WTC11 (cell line): ENCODE measurements at regions not wholly inside any gene's neighbourhood (a gene's known extent, or its start where the extent isn't known, plus 50 kb on each side); places are given as distances from the start of the nearest gene placed in this dataset.

Experiments used
- ATF1 ChIP-seq: sonication (generic); formaldehyde crosslinking; IDR thresholded peaks from 2 replicates; pipeline ENCODE4 v1.8.1; 2023; ENCODE audit warnings: mild to moderate bottlenecking, moderate library complexity, missing genetic modification reagents
- ELF4 ChIP-seq: sonication (generic); formaldehyde crosslinking; IDR thresholded peaks from 2 replicates; pipeline ENCODE4 v1.8.1; 2022; ENCODE audit warnings: low read depth, mild to moderate bottlenecking, moderate library complexity, missing genetic modification reagents
- FOXP1 ChIP-seq: sonication (generic); formaldehyde crosslinking; IDR thresholded peaks from 2 replicates; pipeline ENCODE4 v1.8.0; 2022; ENCODE audit warnings: missing genetic modification reagents, mild to moderate bottlenecking, moderate library complexity, borderline replicate concordance
- RELA ChIP-seq: sonication (generic); formaldehyde crosslinking; IDR thresholded peaks from 2 replicates; pipeline ENCODE4 v1.8.1; 2022; ENCODE audit warnings: missing genetic modification reagents, mild to moderate bottlenecking, borderline replicate concordance
- ZNF281 ChIP-seq: sonication (generic); formaldehyde crosslinking; IDR thresholded peaks from 2 replicates; pipeline ENCODE4 v1.8.0; 2023; ENCODE audit warnings: mild to moderate bottlenecking, missing genetic modification reagents
- TF ChIP-seq, protein P1 (sequence below): fragments of 200-600 bp; IDR thresholded peaks from 2 replicates; pipeline ENCODE4 v1.8.0; 2022; ENCODE audit warnings: antibody characterized with exemption

- TF ChIP-seq ATF1 (CRISPR knock-in tag) (no peak), FOXP1 (CRISPR knock-in tag) (no peak), ZNF281 (no peak), RELA (CRISPR knock-in tag) (no peak), ELF4 (no peak)
- TF ChIP-seq, protein P1, sequence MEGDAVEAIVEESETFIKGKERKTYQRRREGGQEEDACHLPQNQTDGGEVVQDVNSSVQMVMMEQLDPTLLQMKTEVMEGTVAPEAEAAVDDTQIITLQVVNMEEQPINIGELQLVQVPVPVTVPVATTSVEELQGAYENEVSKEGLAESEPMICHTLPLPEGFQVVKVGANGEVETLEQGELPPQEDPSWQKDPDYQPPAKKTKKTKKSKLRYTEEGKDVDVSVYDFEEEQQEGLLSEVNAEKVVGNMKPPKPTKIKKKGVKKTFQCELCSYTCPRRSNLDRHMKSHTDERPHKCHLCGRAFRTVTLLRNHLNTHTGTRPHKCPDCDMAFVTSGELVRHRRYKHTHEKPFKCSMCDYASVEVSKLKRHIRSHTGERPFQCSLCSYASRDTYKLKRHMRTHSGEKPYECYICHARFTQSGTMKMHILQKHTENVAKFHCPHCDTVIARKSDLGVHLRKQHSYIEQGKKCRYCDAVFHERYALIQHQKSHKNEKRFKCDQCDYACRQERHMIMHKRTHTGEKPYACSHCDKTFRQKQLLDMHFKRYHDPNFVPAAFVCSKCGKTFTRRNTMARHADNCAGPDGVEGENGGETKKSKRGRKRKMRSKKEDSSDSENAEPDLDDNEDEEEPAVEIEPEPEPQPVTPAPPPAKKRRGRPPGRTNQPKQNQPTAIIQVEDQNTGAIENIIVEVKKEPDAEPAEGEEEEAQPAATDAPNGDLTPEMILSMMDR = no peak
Measured at GRCh38 chr12:104855599-104855998, 102.5 kb downstream of the SLC41A2 start.
